Mesendoderm (in vitro differentiated cells): ENCODE measurements at regions not wholly inside any gene's neighbourhood (a gene's known extent, or its start where the extent isn't known, plus 50 kb on each side); places are given as distances from the start of the nearest gene placed in this dataset.

Experiments
- DNase-seq: peaks from one replicate; pipeline ENCODE4 v3.0.0; 2013
- H2AK5ac ChIP-seq: 2 replicates; pipeline ENCODE4 v1.6.1; 2013; ENCODE audit warnings: low read length, inconsistent platforms
- H2BK120ac ChIP-seq: 2 replicates; pipeline ENCODE4 v1.6.1; 2013; ENCODE audit warnings: low read depth, mild to moderate bottlenecking, low read length, moderate library complexity, mixed read lengths
- H2BK15ac ChIP-seq: replicated peaks from 2 replicates; pipeline ENCODE4 v1.6.1; 2013; ENCODE audit warnings: low read depth, mild to moderate bottlenecking, moderate library complexity
- H2BK5ac ChIP-seq: 2 replicates; pipeline ENCODE4 v1.6.1; 2013; ENCODE audit warnings: low read length, inconsistent platforms
- H3K18ac ChIP-seq: 2 replicates; pipeline ENCODE4 v1.6.1; 2013; ENCODE audit warnings: mild to moderate bottlenecking, low read length, mixed read lengths
- H3K23ac ChIP-seq: one replicate; pipeline ENCODE4 v1.6.1; 2013; ENCODE audit warnings: low read length
- H3K27ac ChIP-seq: 2 replicates; pipeline ENCODE4 v1.5.1; 2013; ENCODE audit warnings: low read depth, mild to moderate bottlenecking, inconsistent platforms, low read length, moderate library complexity
- H3K27me3 ChIP-seq: 2 replicates; pipeline ENCODE4 v1.6.1; 2013; ENCODE audit warnings: low read length, control low read depth, mild to moderate bottlenecking, inconsistent platforms; ENCODE audit not compliant: insufficient read depth, poor library complexity
- H3K36me3 ChIP-seq: 2 replicates; pipeline ENCODE4 v1.6.1; 2013; ENCODE audit warnings: low read length, inconsistent platforms; ENCODE audit not compliant: control insufficient read depth, insufficient read depth
- H3K4ac ChIP-seq: one replicate; pipeline ENCODE4 v1.6.1; 2013; ENCODE audit warnings: low read depth, mild to moderate bottlenecking, low read length, moderate library complexity
- H3K4me1 ChIP-seq: 2 replicates; pipeline ENCODE4 v1.6.1; 2013; ENCODE audit warnings: low read depth, low read length, inconsistent platforms; ENCODE audit not compliant: control insufficient read depth
- H3K4me2 ChIP-seq: 2 replicates; pipeline ENCODE4 v1.6.1; 2013; ENCODE audit warnings: low read length
- H3K4me3 ChIP-seq: 2 replicates; pipeline ENCODE4 v1.5.1; 2013; ENCODE audit warnings: mild to moderate bottlenecking, low read length
- H3K56ac ChIP-seq: one replicate; pipeline ENCODE4 v1.6.1; 2013; ENCODE audit warnings: low read length
- H3K79me1 ChIP-seq: 2 replicates; pipeline ENCODE4 v1.6.1; 2013; ENCODE audit warnings: low read length, inconsistent platforms
- H3K79me2 ChIP-seq: 2 replicates; pipeline ENCODE4 v1.6.1; 2013; ENCODE audit warnings: mild to moderate bottlenecking, low read length; ENCODE audit not compliant: control insufficient read depth, insufficient read depth
- H3K9ac ChIP-seq: 2 replicates; pipeline ENCODE4 v1.6.1; 2013; ENCODE audit warnings: low read length, inconsistent platforms
- H4K5ac ChIP-seq: one replicate; pipeline ENCODE4 v1.6.1; 2013; ENCODE audit warnings: low read length
- H4K8ac ChIP-seq: one replicate; pipeline ENCODE4 v1.6.1; 2013; ENCODE audit warnings: low read depth, mild to moderate bottlenecking, control low read depth, low read length, moderate library complexity
- WGBS: extraction: QIAGEN DNeasy Blood & Tissue Kit; methylation state at CpG from one replicate; pipeline ENCODE4 v1.1.7; 2013; ENCODE audit warnings: low lambda C conversion rate, missing lambda C conversion rate; ENCODE audit not compliant: insufficient coverage; ENCODE audit errors: extremely low coverage; 5-methylcytosine and 5-hydroxymethylcytosine counted together

DNA sequence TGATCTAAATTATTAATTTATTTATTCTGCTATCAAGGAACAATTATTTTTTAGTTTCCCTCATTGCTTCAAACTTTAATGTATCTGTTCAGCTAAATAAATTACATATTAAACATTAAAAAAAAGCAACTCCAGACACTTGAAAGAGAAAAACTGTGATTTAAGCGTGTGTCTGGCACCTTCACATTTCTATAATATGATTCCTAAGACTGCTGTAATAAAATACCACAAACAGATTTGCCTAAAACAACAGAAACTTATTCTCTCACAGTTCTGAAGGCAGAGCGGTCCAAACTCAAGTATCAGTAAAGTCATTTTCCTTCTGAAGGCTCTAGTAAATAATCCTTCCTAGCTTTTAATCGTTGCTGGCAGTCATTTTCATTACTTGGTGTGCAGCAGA lies 580.4 kb upstream of the KCND2 start:
- Histone ChIP-seq H3K56ac (no peak overlapping the region), H3K36me3 (no peaks in the 10 kb centered on the region), H3K27ac (no peak overlapping the region), H2BK5ac (no peak overlapping the region), H3K27me3 (no peaks in the 10 kb centered on the region), H3K79me2 (no peaks in the 10 kb centered on the region), H3K18ac (no peak overlapping the region), H3K79me1 (no peaks in the 10 kb centered on the region), H3K23ac (no peak overlapping the region), H2BK15ac (no peak overlapping the region), H3K4me2 (no peak overlapping the region), H2AK5ac (no peak overlapping the region), H3K4ac (no peak overlapping the region), H3K9ac (no peak overlapping the region), H3K4me3 (no peak overlapping the region), H3K4me1 (no peaks in the 10 kb centered on the region), H4K8ac (no peak overlapping the region), H2BK120ac (no peak overlapping the region), H4K5ac (no peak overlapping the region)
- DNase-seq: no peak
- no CpG with 5 or more reads among the region's 3 CpGs for WGBS

DNA sequence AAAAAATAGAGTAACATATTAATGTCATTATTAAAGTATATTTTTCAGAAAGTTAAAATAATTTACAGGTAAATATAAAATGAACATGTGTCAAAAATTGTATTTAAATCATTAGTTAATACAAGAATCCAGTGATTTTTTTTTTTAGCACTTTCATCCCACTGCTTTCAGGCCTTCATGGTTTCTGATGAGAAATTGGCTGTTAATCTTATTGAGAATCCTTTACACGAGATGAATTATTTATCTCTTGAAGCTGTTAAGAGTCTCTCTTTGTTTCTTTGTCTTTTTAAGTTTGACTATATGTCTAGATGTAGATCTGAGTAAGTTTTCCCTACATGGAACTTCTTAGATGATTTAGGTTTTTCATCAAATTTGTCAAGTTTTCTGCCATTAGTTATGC lies 578.5 kb upstream of the KCND2 start:
- no peak overlapping the region for H3K4me3 ChIP-seq
- no peak overlapping the region for H3K4ac ChIP-seq
- H2BK120ac ChIP-seq: no peak overlapping the region
- no peak overlapping the region for H4K5ac ChIP-seq
- H3K56ac ChIP-seq: no peak overlapping the region
- H3K79me2 ChIP-seq: no peaks in the 10 kb centered on the region
- H3K4me2 ChIP-seq: no peak overlapping the region
- no peak overlapping the region for H2BK15ac ChIP-seq
- H3K9ac ChIP-seq: no peak overlapping the region
- H3K36me3 ChIP-seq: no peaks in the 10 kb centered on the region
- no CpG with 5 or more reads among the region's 1 CpG for WGBS
- no peak overlapping the region for H2BK5ac ChIP-seq
- H3K27me3 ChIP-seq: no peaks in the 10 kb centered on the region
- H3K4me1 ChIP-seq: no peaks in the 10 kb centered on the region
- no peak overlapping the region for H3K27ac ChIP-seq
- no peak for DNase-seq
- H3K79me1 ChIP-seq: no peaks in the 10 kb centered on the region
- H2AK5ac ChIP-seq: no peak overlapping the region
- H4K8ac ChIP-seq: no peak overlapping the region
- no peak overlapping the region for H3K18ac ChIP-seq
- no peak overlapping the region for H3K23ac ChIP-seq

DNA sequence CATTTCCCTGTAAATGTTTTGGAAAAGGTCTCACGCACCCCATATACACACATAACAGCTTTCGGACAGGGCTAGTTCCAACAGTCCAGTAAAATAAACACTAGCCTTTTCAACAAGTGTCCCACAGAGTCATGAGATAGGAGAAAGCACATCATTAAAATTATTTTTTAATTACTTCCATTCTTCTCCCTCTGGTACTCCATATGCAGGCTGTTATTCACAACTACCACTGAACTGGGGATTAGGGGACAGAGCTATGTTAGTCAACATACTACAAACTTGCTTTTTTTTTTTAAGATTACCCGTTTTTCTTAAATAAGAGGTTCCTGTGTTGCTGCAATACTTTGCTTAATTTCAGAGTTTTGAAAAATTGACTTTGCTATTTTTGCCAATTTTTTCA lies 576.6 kb upstream of the KCND2 start:
- H3K56ac ChIP-seq: no peak overlapping the region
- H4K8ac ChIP-seq: no peak overlapping the region

DNA sequence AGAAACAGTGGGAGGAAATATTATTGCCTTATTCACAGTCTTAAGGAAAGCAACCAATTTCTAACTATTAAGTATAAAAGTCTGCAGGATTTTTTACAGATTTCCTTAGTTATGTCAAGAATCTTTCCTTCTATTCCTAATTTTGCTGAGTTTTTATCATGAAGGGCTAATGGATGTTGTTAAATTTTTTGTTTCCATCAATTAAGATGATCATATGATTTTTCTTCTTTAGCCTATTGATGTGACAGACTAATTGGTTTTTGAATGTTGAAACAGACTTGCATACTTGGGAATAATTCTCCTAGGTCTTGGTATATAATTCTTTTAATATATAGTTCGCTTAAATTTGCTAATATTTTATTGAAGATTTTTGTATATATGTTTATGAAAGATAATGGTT lies 569.1 kb upstream of the KCND2 start:
- no peak overlapping the region for H2BK5ac ChIP-seq
- no peak overlapping the region for H2BK15ac ChIP-seq
- DNase-seq: no peak
- H3K56ac ChIP-seq: no peak overlapping the region
- no peaks in the 10 kb centered on the region for H3K4me1 ChIP-seq
- no peak overlapping the region for H3K23ac ChIP-seq
- H3K4me2 ChIP-seq: no peak overlapping the region
- H3K18ac ChIP-seq: no peak overlapping the region
- no peak overlapping the region for H3K4ac ChIP-seq
- H2BK120ac ChIP-seq: no peak overlapping the region
- no peak overlapping the region for H4K5ac ChIP-seq
- WGBS: 100% methylated on average over 1 of the region's 1 CpG
- H3K9ac ChIP-seq: no peak overlapping the region
- H2AK5ac ChIP-seq: no peak overlapping the region
- no peaks in the 10 kb centered on the region for H3K79me2 ChIP-seq
- H3K4me3 ChIP-seq: no peak overlapping the region
- H3K27me3 ChIP-seq: no peaks in the 10 kb centered on the region
- no peaks in the 10 kb centered on the region for H3K79me1 ChIP-seq
- no peak overlapping the region for H4K8ac ChIP-seq
- no peak overlapping the region for H3K27ac ChIP-seq
- H3K36me3 ChIP-seq: no peaks in the 10 kb centered on the region

More for the DNA sequence above, 576.6 kb upstream of the KCND2 start:
- H3K36me3 ChIP-seq: no peaks in the 10 kb centered on the region
- no peaks in the 10 kb centered on the region for H3K4me1 ChIP-seq
- H3K79me2 ChIP-seq: no peaks in the 10 kb centered on the region
- no peaks in the 10 kb centered on the region for H3K27me3 ChIP-seq
- no peak overlapping the region for H3K9ac ChIP-seq
- H3K79me1 ChIP-seq: no peaks in the 10 kb centered on the region
- no peak overlapping the region for H2BK15ac ChIP-seq
- H2AK5ac ChIP-seq: no peak overlapping the region
- H2BK5ac ChIP-seq: no peak overlapping the region
- H3K4me2 ChIP-seq: no peak overlapping the region
- H3K27ac ChIP-seq: no peak overlapping the region
- DNase-seq: no peak
- no peak overlapping the region for H2BK120ac ChIP-seq
- no CpG with 5 or more reads among the region's 3 CpGs for WGBS
- H3K18ac ChIP-seq: no peak overlapping the region
- H4K5ac ChIP-seq: no peak overlapping the region
- no peak overlapping the region for H3K23ac ChIP-seq
- H3K4ac ChIP-seq: no peak overlapping the region
- no peak overlapping the region for H3K4me3 ChIP-seq

DNA sequence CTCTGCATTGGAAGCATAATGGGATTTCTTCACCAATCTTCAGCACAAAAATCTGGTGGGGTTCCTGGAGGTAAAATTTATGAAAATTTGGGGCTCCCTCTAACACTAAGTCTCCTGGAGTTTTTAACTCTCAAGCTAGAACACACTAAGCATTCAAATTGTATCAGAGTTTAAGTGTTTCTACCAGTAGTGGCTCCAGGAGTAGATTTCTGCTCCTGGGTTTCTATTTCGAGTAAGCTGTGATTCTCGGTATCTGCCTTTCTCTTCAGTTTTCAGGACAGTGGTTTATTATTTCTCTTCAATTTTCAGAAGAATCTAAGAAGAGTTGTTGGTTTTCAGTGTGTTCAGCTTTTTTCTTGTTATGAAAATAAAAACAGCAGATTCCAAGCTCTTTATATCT lies 566.4 kb upstream of the KCND2 start:
- H2AK5ac ChIP-seq: no peak overlapping the region
- no peak overlapping the region for H3K4me2 ChIP-seq
- H3K23ac ChIP-seq: no peak overlapping the region
- H3K79me2 ChIP-seq: no peaks in the 10 kb centered on the region
- H2BK120ac ChIP-seq: no peak overlapping the region
- no peaks in the 10 kb centered on the region for H3K79me1 ChIP-seq
- no peak overlapping the region for H4K5ac ChIP-seq
- H3K18ac ChIP-seq: no peak overlapping the region
- H3K4me3 ChIP-seq: no peak overlapping the region
- no peak overlapping the region for H3K56ac ChIP-seq
- no peaks in the 10 kb centered on the region for H3K4me1 ChIP-seq
- WGBS: no CpG with 5 or more reads among the region's 2 CpGs
- no peak overlapping the region for H2BK5ac ChIP-seq
- no peaks in the 10 kb centered on the region for H3K27me3 ChIP-seq
- H2BK15ac ChIP-seq: no peak overlapping the region
- no peak overlapping the region for H3K27ac ChIP-seq
- DNase-seq: no peak
- H3K36me3 ChIP-seq: no peaks in the 10 kb centered on the region
- H3K4ac ChIP-seq: no peak overlapping the region
- no peak overlapping the region for H4K8ac ChIP-seq
- H3K9ac ChIP-seq: no peak overlapping the region

DNA sequence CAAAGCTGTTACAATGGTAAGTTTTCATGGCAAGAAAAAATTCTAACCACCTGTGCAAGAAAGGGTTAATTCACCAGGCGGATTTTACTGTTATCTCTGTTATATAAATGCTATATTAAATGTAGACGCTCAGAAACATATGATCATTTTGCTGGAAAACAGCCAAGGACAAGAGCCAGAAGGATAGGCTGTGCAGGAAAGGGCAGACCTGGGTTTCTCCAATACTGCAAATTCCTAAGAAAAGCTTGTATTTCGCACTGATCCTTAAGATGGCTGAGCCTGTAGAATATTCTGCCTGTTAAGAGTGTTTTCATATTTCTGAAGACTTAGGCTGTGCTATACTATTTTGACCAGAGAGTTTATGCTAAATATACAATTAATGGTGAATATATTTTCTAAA lies 564.1 kb upstream of the KCND2 start:
- no peaks in the 10 kb centered on the region for H3K36me3 ChIP-seq
- no CpG with 5 or more reads among the region's 3 CpGs for WGBS
- DNase-seq: no peak

More for the DNA sequence above, 564.1 kb upstream of the KCND2 start:
- no peak overlapping the region for H2BK5ac ChIP-seq
- no peak overlapping the region for H4K5ac ChIP-seq
- H2BK15ac ChIP-seq: no peak overlapping the region
- H3K23ac ChIP-seq: no peak overlapping the region
- H3K4me3 ChIP-seq: no peak overlapping the region
- H3K79me1 ChIP-seq: no peaks in the 10 kb centered on the region
- no peaks in the 10 kb centered on the region for H3K27me3 ChIP-seq
- H4K8ac ChIP-seq: no peak overlapping the region
- no peaks in the 10 kb centered on the region for H3K79me2 ChIP-seq
- no peak overlapping the region for H3K56ac ChIP-seq
- no peak overlapping the region for H3K9ac ChIP-seq
- H3K4me2 ChIP-seq: no peak overlapping the region
- H2AK5ac ChIP-seq: no peak overlapping the region
- H3K18ac ChIP-seq: no peak overlapping the region
- no peak overlapping the region for H3K4ac ChIP-seq
- H2BK120ac ChIP-seq: no peak overlapping the region
- no peak overlapping the region for H3K27ac ChIP-seq
- H3K4me1 ChIP-seq: no peaks in the 10 kb centered on the region
